Endothelial cell (in vitro differentiated cells): ENCODE measurements at regions not wholly inside any gene's neighbourhood (a gene's known extent, or its start where the extent isn't known, plus 50 kb on each side); places are given as distances from the start of the nearest gene placed in this dataset.

ENCODE experiments used
- DNase-seq: peaks from one replicate; pipeline ENCODE4 v3.0.0; 2021; ENCODE audit warnings: low spot score
- H3K27ac Mint-ChIP-seq: one replicate; pipeline ENCODE4 v1.8.0; 2021; ENCODE audit warnings: mixed read lengths, inconsistent platforms; ENCODE audit not compliant: unreplicated experiment
- H3K27me3 Mint-ChIP-seq: one replicate; pipeline ENCODE4 v1.8.0; 2021; ENCODE audit warnings: mild to moderate bottlenecking, moderate library complexity, mixed read lengths, inconsistent platforms; ENCODE audit not compliant: unreplicated experiment
- H3K36me3 Mint-ChIP-seq: one replicate; pipeline ENCODE4 v1.8.0; 2021; ENCODE audit warnings: mild to moderate bottlenecking, low read depth, mixed read lengths, inconsistent platforms; ENCODE audit not compliant: unreplicated experiment
- H3K4me1 Mint-ChIP-seq: one replicate; pipeline ENCODE4 v1.8.0; 2021; ENCODE audit warnings: mild to moderate bottlenecking, mixed read lengths, inconsistent platforms; ENCODE audit not compliant: unreplicated experiment
- H3K4me3 Mint-ChIP-seq: one replicate; pipeline ENCODE4 v1.8.0; 2021; ENCODE audit warnings: mild to moderate bottlenecking, mixed read lengths, inconsistent platforms; ENCODE audit not compliant: unreplicated experiment
- H3K9me3 Mint-ChIP-seq: one replicate; pipeline ENCODE4 v1.8.0; 2021; ENCODE audit warnings: mixed read lengths, inconsistent platforms; ENCODE audit not compliant: unreplicated experiment
- TF ChIP-seq, protein P1 (sequence below): fragments of 200-600 bp; sonication (generic); IDR thresholded peaks from one replicate; pipeline ENCODE4 v1.5.0; 2021; ENCODE audit warnings: antibody characterized with exemption; ENCODE audit not compliant: unreplicated experiment

DNA sequence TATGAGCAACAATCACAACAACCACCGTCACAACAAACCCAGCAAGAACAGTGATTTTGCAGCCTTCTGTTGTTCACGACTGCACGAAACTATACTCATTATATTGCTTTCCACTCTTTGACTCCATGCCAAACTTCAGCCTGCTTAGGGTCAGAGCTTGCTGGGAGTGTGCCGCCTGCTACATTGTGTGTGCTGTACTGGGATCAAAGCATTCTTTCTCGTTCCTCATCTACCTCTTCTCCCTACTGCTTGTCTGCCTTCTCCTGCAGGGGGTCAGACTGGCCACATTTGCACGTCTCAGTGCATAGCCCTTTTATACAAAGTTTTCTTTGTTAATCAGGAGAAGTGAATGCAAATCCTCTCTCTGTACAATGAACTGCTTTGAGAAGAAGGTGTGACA, 401.6 kb upstream of the CITED2 start:
- TF ChIP-seq, protein P1, sequence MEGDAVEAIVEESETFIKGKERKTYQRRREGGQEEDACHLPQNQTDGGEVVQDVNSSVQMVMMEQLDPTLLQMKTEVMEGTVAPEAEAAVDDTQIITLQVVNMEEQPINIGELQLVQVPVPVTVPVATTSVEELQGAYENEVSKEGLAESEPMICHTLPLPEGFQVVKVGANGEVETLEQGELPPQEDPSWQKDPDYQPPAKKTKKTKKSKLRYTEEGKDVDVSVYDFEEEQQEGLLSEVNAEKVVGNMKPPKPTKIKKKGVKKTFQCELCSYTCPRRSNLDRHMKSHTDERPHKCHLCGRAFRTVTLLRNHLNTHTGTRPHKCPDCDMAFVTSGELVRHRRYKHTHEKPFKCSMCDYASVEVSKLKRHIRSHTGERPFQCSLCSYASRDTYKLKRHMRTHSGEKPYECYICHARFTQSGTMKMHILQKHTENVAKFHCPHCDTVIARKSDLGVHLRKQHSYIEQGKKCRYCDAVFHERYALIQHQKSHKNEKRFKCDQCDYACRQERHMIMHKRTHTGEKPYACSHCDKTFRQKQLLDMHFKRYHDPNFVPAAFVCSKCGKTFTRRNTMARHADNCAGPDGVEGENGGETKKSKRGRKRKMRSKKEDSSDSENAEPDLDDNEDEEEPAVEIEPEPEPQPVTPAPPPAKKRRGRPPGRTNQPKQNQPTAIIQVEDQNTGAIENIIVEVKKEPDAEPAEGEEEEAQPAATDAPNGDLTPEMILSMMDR: no peak
- DNase-seq: no peak
- H3K9me3 Mint-ChIP-seq: no peaks in the 10 kb centered on the region
- no peak overlapping the region for H3K4me3 Mint-ChIP-seq
- peaks cover 2% of the 10 kb centered on the region for H3K27me3 Mint-ChIP-seq
- H3K27ac Mint-ChIP-seq: no peak overlapping the region
- H3K4me1 Mint-ChIP-seq: peaks cover 4% of the 10 kb centered on the region
- H3K36me3 Mint-ChIP-seq: no peaks in the 10 kb centered on the region

GRCh38 chr6:139768196-139768595, 393.7 kb upstream of the CITED2 start:
- no peaks in the 10 kb centered on the region for H3K4me1 Mint-ChIP-seq
- peaks cover 1% of the 10 kb centered on the region for H3K27me3 Mint-ChIP-seq
- no peaks in the 10 kb centered on the region for H3K36me3 Mint-ChIP-seq
- H3K27ac Mint-ChIP-seq: no peak overlapping the region
- DNase-seq: no peak
- H3K9me3 Mint-ChIP-seq: no peaks in the 10 kb centered on the region
- H3K4me3 Mint-ChIP-seq: no peak overlapping the region
- TF ChIP-seq, protein P1: no peak

DNA sequence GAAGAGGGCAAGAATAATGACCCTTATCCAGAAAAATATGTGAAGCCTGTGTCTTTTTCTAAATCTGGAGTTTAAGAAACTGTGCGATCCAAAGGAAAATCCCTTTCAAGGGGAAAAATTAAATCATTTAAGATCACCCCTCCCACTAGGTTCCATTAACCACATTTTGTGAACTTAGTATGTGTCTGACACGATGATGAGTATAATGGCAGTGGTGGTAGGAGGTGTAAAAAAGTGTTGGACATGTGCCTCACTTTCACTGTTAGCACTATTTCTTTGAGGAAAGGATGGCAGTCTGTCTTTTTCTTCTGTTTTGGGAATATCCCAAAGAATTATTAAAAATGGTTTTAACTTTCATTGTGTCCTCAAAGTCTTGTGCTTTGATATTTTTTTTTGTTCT, 392.3 kb upstream of the CITED2 start:
- Mint-ChIP-seq H3K27me3 (peaks cover 1% of the 10 kb centered on the region), H3K36me3 (no peaks in the 10 kb centered on the region), H3K27ac (no peak overlapping the region), H3K4me1 (no peaks in the 10 kb centered on the region), H3K4me3 (no peak overlapping the region), H3K9me3 (no peaks in the 10 kb centered on the region)
- no peak for DNase-seq
- TF ChIP-seq, protein P1: no peak

GRCh38 chr6:139765825-139766285, 391.4 kb upstream of the CITED2 start:
- Mint-ChIP-seq H3K27ac (no peak overlapping the region), H3K27me3 (peaks cover 1% of the 10 kb centered on the region), H3K36me3 (no peaks in the 10 kb centered on the region), H3K4me3 (no peak overlapping the region), H3K9me3 (no peaks in the 10 kb centered on the region), H3K4me1 (no peaks in the 10 kb centered on the region)
- TF ChIP-seq, protein P1: no peak
- DNase-seq: no peak

DNA sequence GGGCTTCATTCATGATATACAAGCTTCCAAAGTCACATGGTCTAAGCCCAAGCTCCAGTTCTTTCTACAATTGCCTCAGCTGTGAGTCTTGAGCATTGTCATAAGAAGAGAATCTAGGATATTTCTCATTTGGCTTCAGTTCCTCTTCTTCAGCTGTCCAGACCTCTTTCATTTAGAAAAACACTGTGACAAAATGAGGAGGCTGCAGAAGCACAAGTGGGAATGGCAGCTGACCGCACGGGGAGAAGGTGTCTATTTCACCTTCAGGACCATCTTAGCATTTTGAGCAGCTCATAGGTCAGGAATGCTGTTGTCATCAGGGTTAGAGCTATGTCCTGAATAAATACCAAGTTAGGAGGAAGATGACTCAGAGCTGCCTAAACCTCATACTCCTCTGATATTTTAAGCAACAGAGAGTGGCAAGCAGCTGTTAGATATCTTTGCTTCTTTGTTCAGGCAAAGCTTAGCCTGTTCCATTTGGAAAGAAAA, 390.1 kb upstream of the CITED2 start:
- DNase-seq: no peak
- no peaks in the 10 kb centered on the region for H3K4me1 Mint-ChIP-seq
- H3K27me3 Mint-ChIP-seq: peaks cover 1% of the 10 kb centered on the region
- H3K36me3 Mint-ChIP-seq: no peaks in the 10 kb centered on the region
- H3K4me3 Mint-ChIP-seq: no peak overlapping the region
- TF ChIP-seq, protein P1: no peak
- H3K9me3 Mint-ChIP-seq: no peaks in the 10 kb centered on the region
- no peak overlapping the region for H3K27ac Mint-ChIP-seq
